KBM-7 (cell line): ENCODE measurements at regions not wholly inside any gene's neighbourhood (a gene's known extent, or its start where the extent isn't known, plus 50 kb on each side); places are given as distances from the start of the nearest gene placed in this dataset.

Experiments used
- DNase-seq: peaks from one replicate; pipeline ENCODE4 v3.0.0-alpha.2; 2015
- in situ Hi-C: fragments of 300-500 bp; cut with MboI; formaldehyde crosslinking; loops from 2 replicates; pipeline ENCODE4 v1.14.3; 2020; ENCODE audit warnings: low sequenced_read_pairs, low pct_unique_long_range_greater_than_20kb, mixed read lengths

- no peak for DNase-seq
- in situ Hi-C loops, result no loop called here
Observed at GRCh38 chr1:4146614-4147013, 246.5 kb upstream of the C1orf174 start.

GRCh38 chr1:4147509-4147908 is 247.4 kb upstream of the C1orf174 start:
- DNase-seq, result no peak
- in situ Hi-C loops, result no loop called here

- in situ Hi-C loops, result no loop called here
Observed at GRCh38 chr1:4149281-4149680, 249.2 kb upstream of the C1orf174 start.

GRCh38 chr1:4149831-4150230 is 249.8 kb upstream of the C1orf174 start:
- in situ Hi-C loops, result no loop called here
- no peak for DNase-seq

More at GRCh38 chr1:4149281-4149680, 249.2 kb upstream of the C1orf174 start:
- no peak for DNase-seq

- in situ Hi-C loops, result no loop called here
- DNase-seq, result no peak
Observed at GRCh38 chr1:4150262-4150661, 250.2 kb upstream of the C1orf174 start.

- in situ Hi-C loops, result no loop called here
- DNase-seq, result no peak
Observed at GRCh38 chr1:4152266-4152665, 252.2 kb upstream of the C1orf174 start.

GRCh38 chr1:4153571-4153970 is 253.5 kb upstream of the C1orf174 start:
- in situ Hi-C loops, result no loop called here

GRCh38 chr1:4156241-4156973 is 256.3 kb upstream of the C1orf174 start:
- in situ Hi-C loops, result no loop called here
- DNase-seq, result no peak

More at GRCh38 chr1:4153571-4153970, 253.5 kb upstream of the C1orf174 start:
- DNase-seq, result no peak

GRCh38 chr1:4160181-4160580 is 260.1 kb upstream of the C1orf174 start:
- in situ Hi-C loops, result no loop called here
- DNase-seq, result no peak

- DNase-seq, result no peak
- in situ Hi-C loops, result no loop called here
Observed at GRCh38 chr1:4161366-4162006, 261.4 kb upstream of the C1orf174 start.

- no peak for DNase-seq
- in situ Hi-C loops, result no loop called here
Observed at GRCh38 chr1:4164965-4165364, 264.9 kb upstream of the C1orf174 start.

GRCh38 chr1:4165686-4166300 is 265.7 kb upstream of the C1orf174 start:
- DNase-seq, result no peak
- in situ Hi-C loops, result no loop called here

- no peak for DNase-seq
- in situ Hi-C loops, result no loop called here
Observed at GRCh38 chr1:4166713-4167112, 266.6 kb upstream of the C1orf174 start.

GRCh38 chr1:4169991-4170390 is 269.9 kb upstream of the C1orf174 start:
- in situ Hi-C loops, result no loop called here
- DNase-seq, result no peak

GRCh38 chr1:4170548-4171340 is 270.7 kb upstream of the C1orf174 start:
- no peak for DNase-seq
- in situ Hi-C loops, result no loop called here

- DNase-seq, result no peak
- in situ Hi-C loops, result no loop called here
Observed at GRCh38 chr1:4171480-4172450, 271.7 kb upstream of the C1orf174 start.

- in situ Hi-C loops, result no loop called here
- peak; percentile 1 for DNase-seq
Observed at GRCh38 chr1:4172644-4173599, 272.9 kb upstream of the C1orf174 start.

GRCh38 chr1:4173731-4174130 is 273.7 kb upstream of the C1orf174 start:
- in situ Hi-C loops, result no loop called here
- DNase-seq, result no peak
